A549 (cell line): ENCODE measurements at regions not wholly inside any gene's neighbourhood (a gene's known extent, or its start where the extent isn't known, plus 50 kb on each side); places are given as distances from the start of the nearest gene placed in this dataset.

ENCODE experiments used
- ATAC-seq, 2 experiments: fragments of 200-7000 bp in 1 of 2; fragments of >200 bp in 1 of 2; cut with Nextera tagmentation in 1 of 2; cut with Tn5 transposase in 1 of 2; 3 replicates each; pipeline versions ENCODE4 v1.8.0 to v1.9.1; 2018 to 2020; ENCODE audit warnings: mild to moderate bottlenecking in 1 of 2, moderate library complexity in 1 of 2
- CTCF ChIA-PET: fragments of 300-600 bp; sonication (Branson Sonifier 250); formaldehyde crosslinking; extraction: SDS; loops from one replicate; lab custom pipeline; 2021; ENCODE audit warnings: antibody characterized with exemption, inconsistent platforms; lab: Yijun Ruan, JAX
- POLR2A ChIA-PET: fragments of 350-600 bp; formaldehyde crosslinking; extraction: SDS; loops from one replicate; lab custom pipeline; 2021; ENCODE audit warnings: antibody characterized with exemption, inconsistent platforms; lab: Yijun Ruan, JAX
- DNase-seq, 2 experiments: peaks; one replicate each; pipeline versions ENCODE4 v3.0.0 to v3.0.0-alpha.2; 2011 to 2016; ENCODE audit warnings: low read depth in 1 of 2, low spot score in 1 of 2
- FAIRE-seq: peaks from 2 replicates; lab custom pipeline; 2011; peaks lifted over from hg19 to GRCh38; lab: Jason Lieb, UNC
- H3K27ac ChIP-seq, 2 experiments: fragments of >200 bp; sonication (Bioruptor Twin); formaldehyde crosslinking; 3 replicates each; pipeline ENCODE4 v1.5.1; 2016 to 2017
- H3K4me1 ChIP-seq: fragments of >200 bp; sonication (Bioruptor Twin); formaldehyde crosslinking; 3 replicates; pipeline ENCODE4 v1.6.1; 2016
- H3K4me2 ChIP-seq: fragments of >200 bp; sonication (Bioruptor Twin); formaldehyde crosslinking; 3 replicates; pipeline ENCODE4 v1.6.1; 2016
- H3K4me3 ChIP-seq: fragments of >200 bp; sonication (Bioruptor Twin); formaldehyde crosslinking; 3 replicates; pipeline ENCODE4 v1.5.1; 2016
- H3K9me3 ChIP-seq: fragments of >200 bp; sonication (Bioruptor Twin); formaldehyde crosslinking; 3 replicates; pipeline ENCODE4 v1.6.1; 2016
- ATOH8 ChIP-seq: fragments of 250-450 bp; sonication (Bioruptor Pico); IDR thresholded peaks from 2 replicates; pipeline ENCODE4 v1.5.0; 2020; ENCODE audit warnings: low read depth, mild to moderate bottlenecking, moderate library complexity
- CBX8 ChIP-seq: fragments of 200-600 bp; sonication (generic); IDR thresholded peaks from 2 replicates; pipeline ENCODE4 v1.6.1; 2016
- CHD2 ChIP-seq: fragments of 150-350 bp; IDR thresholded peaks from 2 replicates; pipeline ENCODE4 v1.6.1; 2014; ENCODE audit warnings: low read length; ENCODE audit not compliant: partially characterized antibody
- CHD4 ChIP-seq: fragments of 200-600 bp; sonication (generic); IDR thresholded peaks from 2 replicates; pipeline ENCODE4 v1.6.1; 2016; ENCODE audit warnings: antibody characterized with exemption, mild to moderate bottlenecking, borderline replicate concordance
- EHF ChIP-seq: fragments of 250-450 bp; sonication (Bioruptor Pico); IDR thresholded peaks from 2 replicates; pipeline ENCODE4 v1.5.0; 2020; ENCODE audit warnings: mild to moderate bottlenecking
- FOSB ChIP-seq: fragments of 250-450 bp; sonication (Bioruptor Pico); IDR thresholded peaks from 2 replicates; pipeline ENCODE4 v1.5.0; 2020; ENCODE audit warnings: mild to moderate bottlenecking, moderate library complexity
- GATA3 ChIP-seq: IDR thresholded peaks from 2 replicates; pipeline ENCODE4 v1.6.1; 2012; ENCODE audit warnings: borderline replicate concordance
- HDAC2 ChIP-seq: fragments of 200-600 bp; sonication (generic); IDR thresholded peaks from 2 replicates; pipeline ENCODE4 v1.6.1; 2016
- HEYL ChIP-seq: fragments of 250-450 bp; sonication (Bioruptor Pico); IDR thresholded peaks from 2 replicates; pipeline ENCODE4 v1.8.0; 2021; ENCODE audit warnings: mild to moderate bottlenecking, moderate library complexity
- MYC ChIP-seq: IDR thresholded peaks from 2 replicates; pipeline ENCODE4 v1.6.1; 2012; ENCODE audit warnings: mild to moderate bottlenecking, inconsistent platforms, low read length, improper control_type of control experiment, borderline replicate concordance
- POLR2AphosphoS2 ChIP-seq: conservative IDR thresholded peaks from 2 replicates; pipeline ENCODE4 v1.6.1; 2012; ENCODE audit warnings: low read length, improper control_type of control experiment, inconsistent platforms
- RAD21 ChIP-seq, 2 experiments: fragments of >200 bp in 1 of 2; sonication (Bioruptor Twin) in 1 of 2; formaldehyde crosslinking in 1 of 2; IDR thresholded peaks in 1 of 2; conservative IDR thresholded peaks in 1 of 2; 2 replicates in 1 of 2; 3 replicates in 1 of 2; pipeline ENCODE4 v1.6.1; 2012 to 2018; ENCODE audit warnings: inconsistent platforms in 1 of 2
- RCOR1 ChIP-seq: fragments of 150-350 bp; IDR thresholded peaks from 2 replicates; pipeline ENCODE4 v1.6.1; 2014; ENCODE audit warnings: antibody characterized with exemption, low read length, low read depth
- TFCP2L1 ChIP-seq: fragments of 250-450 bp; sonication (Bioruptor Pico); IDR thresholded peaks from 2 replicates; pipeline ENCODE4 v1.5.0; 2021; ENCODE audit warnings: mild to moderate bottlenecking
- ZFP36 ChIP-seq: fragments of 450-650 bp; IDR thresholded peaks from 2 replicates; pipeline ENCODE4 v1.6.1; 2014; ENCODE audit warnings: borderline replicate concordance; ENCODE audit not compliant: partially characterized antibody
- ZSCAN20 ChIP-seq: fragments of 250-450 bp; sonication (Bioruptor Pico); IDR thresholded peaks from 2 replicates; pipeline ENCODE4 v1.8.0; 2022; ENCODE audit warnings: mild to moderate bottlenecking, moderate library complexity
- WGBS: methylation state at CpG from one replicate; pipeline ENCODE4 v1.1.6; 2017; ENCODE audit errors: missing lambda C conversion rate; 5-methylcytosine and 5-hydroxymethylcytosine counted together
- TF ChIP-seq, protein P1 (sequence below): IDR thresholded peaks from 2 replicates; pipeline ENCODE4 v1.6.1; 2012
- TF ChIP-seq, protein P2 (sequence below): fragments of >200 bp; sonication (Bioruptor Twin); formaldehyde crosslinking; IDR thresholded peaks from 3 replicates; pipeline ENCODE4 v1.6.1; 2016
- TF ChIP-seq, protein P3 (sequence below): fragments of 450-650 bp; IDR thresholded peaks from 2 replicates; pipeline ENCODE4 v1.6.1; 2014; ENCODE audit warnings: antibody characterized with exemption

- Histone ChIP-seq H3K4me2 (no peak overlapping the region), H3K27ac (no peak overlapping the region), H3K9me3 (no peaks in the 10 kb centered on the region), H3K4me1 (no peaks in the 10 kb centered on the region), H3K4me3 (no peak overlapping the region)
- no peak for FAIRE-seq
- DNase-seq: no peak
- ATAC-seq: no peak
- ChIA-PET POLR2A (no interaction called here), CTCF (no interaction called here)
- TF ChIP-seq ZSCAN20 (no peak), TFCP2L1 (CRISPR knock-in tag) (no peak), CHD4 (no peak), CBX8 (no peak), RAD21 (conservative IDR thresholded peaks at IDR 0.05 in 1 of 2, IDR thresholded peaks at IDR 0.05 in 1 of 2) (no peak), FOSB (CRISPR knock-in tag) (no peak), ZFP36 (no peak), CHD2 (no peak), POLR2AphosphoS2 (no peak), HDAC2 (no peak), EHF (no peak), MYC (no peak)
- TF ChIP-seq, protein P1, sequence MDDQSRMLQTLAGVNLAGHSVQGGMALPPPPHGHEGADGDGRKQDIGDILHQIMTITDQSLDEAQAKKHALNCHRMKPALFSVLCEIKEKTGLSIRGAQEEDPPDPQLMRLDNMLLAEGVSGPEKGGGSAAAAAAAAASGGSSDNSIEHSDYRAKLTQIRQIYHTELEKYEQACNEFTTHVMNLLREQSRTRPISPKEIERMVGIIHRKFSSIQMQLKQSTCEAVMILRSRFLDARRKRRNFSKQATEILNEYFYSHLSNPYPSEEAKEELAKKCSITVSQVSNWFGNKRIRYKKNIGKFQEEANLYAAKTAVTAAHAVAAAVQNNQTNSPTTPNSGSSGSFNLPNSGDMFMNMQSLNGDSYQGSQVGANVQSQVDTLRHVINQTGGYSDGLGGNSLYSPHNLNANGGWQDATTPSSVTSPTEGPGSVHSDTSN: no peak
- TF ChIP-seq, protein P2, sequence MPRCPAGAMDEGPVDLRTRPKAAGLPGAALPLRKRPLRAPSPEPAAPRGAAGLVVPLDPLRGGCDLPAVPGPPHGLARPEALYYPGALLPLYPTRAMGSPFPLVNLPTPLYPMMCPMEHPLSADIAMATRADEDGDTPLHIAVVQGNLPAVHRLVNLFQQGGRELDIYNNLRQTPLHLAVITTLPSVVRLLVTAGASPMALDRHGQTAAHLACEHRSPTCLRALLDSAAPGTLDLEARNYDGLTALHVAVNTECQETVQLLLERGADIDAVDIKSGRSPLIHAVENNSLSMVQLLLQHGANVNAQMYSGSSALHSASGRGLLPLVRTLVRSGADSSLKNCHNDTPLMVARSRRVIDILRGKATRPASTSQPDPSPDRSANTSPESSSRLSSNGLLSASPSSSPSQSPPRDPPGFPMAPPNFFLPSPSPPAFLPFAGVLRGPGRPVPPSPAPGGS: no peak
These were observed 236.3 kb downstream of the OLFM4 start for GRCh38 chr13:53264751-53265385.

DNA sequence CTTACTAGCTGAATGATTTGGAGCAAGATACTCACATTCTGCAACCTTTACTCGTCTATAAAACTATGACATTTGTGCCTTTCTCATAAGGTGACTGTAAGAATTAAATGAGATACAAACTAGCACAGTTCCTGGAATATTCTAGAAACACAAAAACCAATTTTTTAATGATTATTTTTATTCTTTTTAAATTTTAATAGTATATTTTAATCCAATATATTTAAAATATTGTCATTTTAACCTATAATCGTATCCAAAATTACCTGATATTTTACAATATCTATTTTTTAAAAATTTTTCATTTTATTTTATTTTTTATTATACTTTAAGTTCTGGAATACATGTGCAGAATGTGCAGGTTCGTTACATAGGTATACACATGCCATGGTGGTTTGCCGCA, 238.1 kb downstream of the OLFM4 start:
- TF ChIP-seq FOSB (CRISPR knock-in tag): no peak
- TF ChIP-seq ATOH8: no peak
- Histone ChIP-seq H3K9me3 (no peaks in the 10 kb centered on the region), H3K4me1 (no peaks in the 10 kb centered on the region), H3K4me2 (no peak overlapping the region), H3K4me3 (no peak overlapping the region), H3K27ac (no peak overlapping the region)
- DNase-seq (no peak), FAIRE-seq (no peak), ATAC-seq (no peak)
- CTCF ChIA-PET: no interaction called here
- WGBS: 17% methylated on average over 4 of the region's 4 CpGs
- POLR2A ChIA-PET: no interaction called here

GRCh38 chr13:53269634-53270033, 241.0 kb downstream of the OLFM4 start:
- no peak for FAIRE-seq

More at GRCh38 chr13:53269634-53270033, 241.0 kb downstream of the OLFM4 start:
- WGBS: 12% methylated on average over 6 of the region's 6 CpGs
- H3K4me3 ChIP-seq: no peak overlapping the region
- TF ChIP-seq GATA3: no peak
- TF ChIP-seq RCOR1: no peak
- TF ChIP-seq, protein P3, sequence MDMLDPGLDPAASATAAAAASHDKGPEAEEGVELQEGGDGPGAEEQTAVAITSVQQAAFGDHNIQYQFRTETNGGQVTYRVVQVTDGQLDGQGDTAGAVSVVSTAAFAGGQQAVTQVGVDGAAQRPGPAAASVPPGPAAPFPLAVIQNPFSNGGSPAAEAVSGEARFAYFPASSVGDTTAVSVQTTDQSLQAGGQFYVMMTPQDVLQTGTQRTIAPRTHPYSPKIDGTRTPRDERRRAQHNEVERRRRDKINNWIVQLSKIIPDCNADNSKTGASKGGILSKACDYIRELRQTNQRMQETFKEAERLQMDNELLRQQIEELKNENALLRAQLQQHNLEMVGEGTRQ: no peak
- no peak for TF ChIP-seq HEYL (CRISPR knock-in tag)
- no peaks in the 10 kb centered on the region for H3K9me3 ChIP-seq
- H3K27ac ChIP-seq: no peak overlapping the region
- CTCF ChIA-PET: interaction anchor here (2.1 kb wide), 1 partner anchor 19 kb away, joined by 11 read pairs; no protein-coding TSS in a partner anchor
- POLR2A ChIA-PET: no interaction called here
- no peak for DNase-seq
- H3K4me2 ChIP-seq: no peak overlapping the region
- ATAC-seq: no peak
- no peaks in the 10 kb centered on the region for H3K4me1 ChIP-seq
